ENCODE measurements at regions not wholly inside any gene's neighbourhood (a gene's known extent, or its start where the extent isn't known, plus 50 kb on each side); places are given as distances from the start of the nearest gene placed in this dataset.

DNA sequence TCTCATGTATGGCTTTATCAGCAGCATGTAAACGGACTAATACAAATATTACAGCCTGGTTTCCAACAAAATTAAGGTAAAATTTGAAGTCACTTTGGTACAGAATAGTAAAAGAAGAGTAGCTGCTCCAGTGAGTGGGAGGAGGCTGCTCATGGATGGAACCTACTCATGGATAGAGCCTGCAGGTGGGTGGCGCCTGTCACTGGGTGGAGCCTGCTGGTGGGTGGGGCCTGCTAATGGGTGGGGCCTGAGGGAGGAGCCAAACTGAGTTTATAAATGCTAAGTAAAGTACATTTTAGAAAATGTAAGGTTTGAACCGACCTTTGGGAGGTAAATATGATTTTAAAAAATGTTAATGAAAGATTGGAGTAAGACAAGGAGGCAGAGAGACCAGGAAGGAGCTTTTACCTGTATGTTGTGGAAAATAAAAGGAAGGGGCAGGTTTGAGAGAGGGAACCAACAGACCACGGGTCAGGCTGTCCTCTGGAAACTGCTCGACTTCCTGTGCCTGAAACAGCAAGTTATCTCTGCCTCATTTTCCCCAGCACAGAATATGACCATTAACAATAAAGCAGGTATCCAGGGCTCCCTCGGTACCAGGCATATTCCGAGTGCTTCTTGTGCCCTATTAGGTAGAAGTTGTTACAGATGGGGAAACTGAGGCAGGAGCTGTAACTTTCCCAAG lies 55.9 kb upstream of the SEL1L start:
- TF ChIP-seq EZH2 (IDR thresholded peaks at IDR 0.05; ENCODE audit: borderline replicate concordance, low read depth, low read length, severe bottlenecking): no peak
- TF ChIP-seq, protein P1, sequence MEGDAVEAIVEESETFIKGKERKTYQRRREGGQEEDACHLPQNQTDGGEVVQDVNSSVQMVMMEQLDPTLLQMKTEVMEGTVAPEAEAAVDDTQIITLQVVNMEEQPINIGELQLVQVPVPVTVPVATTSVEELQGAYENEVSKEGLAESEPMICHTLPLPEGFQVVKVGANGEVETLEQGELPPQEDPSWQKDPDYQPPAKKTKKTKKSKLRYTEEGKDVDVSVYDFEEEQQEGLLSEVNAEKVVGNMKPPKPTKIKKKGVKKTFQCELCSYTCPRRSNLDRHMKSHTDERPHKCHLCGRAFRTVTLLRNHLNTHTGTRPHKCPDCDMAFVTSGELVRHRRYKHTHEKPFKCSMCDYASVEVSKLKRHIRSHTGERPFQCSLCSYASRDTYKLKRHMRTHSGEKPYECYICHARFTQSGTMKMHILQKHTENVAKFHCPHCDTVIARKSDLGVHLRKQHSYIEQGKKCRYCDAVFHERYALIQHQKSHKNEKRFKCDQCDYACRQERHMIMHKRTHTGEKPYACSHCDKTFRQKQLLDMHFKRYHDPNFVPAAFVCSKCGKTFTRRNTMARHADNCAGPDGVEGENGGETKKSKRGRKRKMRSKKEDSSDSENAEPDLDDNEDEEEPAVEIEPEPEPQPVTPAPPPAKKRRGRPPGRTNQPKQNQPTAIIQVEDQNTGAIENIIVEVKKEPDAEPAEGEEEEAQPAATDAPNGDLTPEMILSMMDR (IDR thresholded peaks at IDR 0.05; ENCODE audit: borderline replicate concordance, extremely low read depth, low read length, poor library complexity, severe bottlenecking): no peak

All from DND-41 (cell line).